Hematopoietic multipotent progenitor cell (in vitro differentiated cells): ENCODE measurements at regions not wholly inside any gene's neighbourhood (a gene's known extent, or its start where the extent isn't known, plus 50 kb on each side); places are given as distances from the start of the nearest gene placed in this dataset.
"Not testable (repeated sequence)": the region's sequence is repeated elsewhere in the genome, so short reads cannot be mapped to it uniquely, and the experiment has no call there.

Experiments
- DNase-seq, 3 donors: peaks; one replicate each; pipeline ENCODE4 v3.0.0-alpha.2; 2011 to 2015; ENCODE audit warnings: low read depth in 2 of 3, low spot score in 2 of 3

- DNase-seq, result not testable (repeated sequence)
Observed at GRCh38 chr7:65150105-65150504, 143.6 kb upstream of the ERV3-1 start.

GRCh38 chr7:65146118-65146914, 139.8 kb upstream of the ERV3-1 start:
- DNase-seq, result not testable (repeated sequence)

DNA sequence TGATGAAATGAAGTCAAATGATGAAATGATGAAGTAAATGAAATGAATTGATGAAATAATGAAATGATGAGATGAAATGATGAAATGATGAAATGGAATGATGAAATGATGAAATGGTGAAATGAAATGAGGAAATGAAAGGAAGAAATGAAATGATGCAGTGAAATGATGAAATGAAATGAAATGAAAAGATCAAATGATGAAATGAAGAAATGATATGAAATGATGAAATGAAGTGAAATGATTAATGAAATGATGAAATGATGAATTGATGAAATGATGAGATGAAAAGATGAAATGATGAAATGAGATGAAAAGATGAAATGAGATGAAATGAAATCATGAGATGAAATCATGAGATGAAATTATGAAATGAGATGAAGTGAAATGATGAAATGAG, 139.2 kb upstream of the ERV3-1 start:
- DNase-seq, result not testable (repeated sequence)

DNA sequence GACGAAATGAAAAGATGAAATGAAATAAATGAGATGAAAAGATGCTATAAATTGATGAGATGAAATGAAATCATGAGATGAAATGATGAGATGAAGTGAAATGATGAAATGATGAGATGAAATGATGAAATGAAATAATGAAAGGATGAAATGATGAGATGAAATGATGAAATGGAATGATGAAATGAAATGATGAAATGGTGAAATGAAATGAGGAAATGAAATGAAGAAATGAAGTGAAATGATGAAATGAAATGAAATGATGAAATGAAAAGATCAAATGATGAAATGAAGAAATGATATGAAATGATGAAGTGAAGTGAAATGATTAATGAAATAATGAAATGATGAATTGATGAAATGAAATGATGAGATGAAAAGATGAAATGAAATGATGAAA, 138.5 kb upstream of the ERV3-1 start:
- not testable (repeated sequence) for DNase-seq

DNA sequence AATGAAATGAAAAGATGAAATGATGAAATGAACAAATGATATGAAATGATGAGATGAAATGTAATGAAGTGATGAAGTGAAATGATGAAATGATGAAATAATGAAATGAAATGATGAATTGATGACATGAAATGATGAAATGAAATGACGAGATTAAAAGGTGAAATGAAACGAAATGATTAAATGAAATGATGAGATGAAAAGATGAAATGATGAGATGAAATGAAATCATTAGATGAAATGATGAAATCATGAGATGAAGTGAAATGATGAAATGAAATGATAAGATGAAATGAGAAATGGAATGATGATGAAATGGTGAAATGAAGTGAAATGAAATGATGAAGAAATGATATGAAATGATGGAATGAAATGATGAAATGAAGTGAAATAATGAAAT, 138.1 kb upstream of the ERV3-1 start:
- DNase-seq, result not testable (repeated sequence)

DNA sequence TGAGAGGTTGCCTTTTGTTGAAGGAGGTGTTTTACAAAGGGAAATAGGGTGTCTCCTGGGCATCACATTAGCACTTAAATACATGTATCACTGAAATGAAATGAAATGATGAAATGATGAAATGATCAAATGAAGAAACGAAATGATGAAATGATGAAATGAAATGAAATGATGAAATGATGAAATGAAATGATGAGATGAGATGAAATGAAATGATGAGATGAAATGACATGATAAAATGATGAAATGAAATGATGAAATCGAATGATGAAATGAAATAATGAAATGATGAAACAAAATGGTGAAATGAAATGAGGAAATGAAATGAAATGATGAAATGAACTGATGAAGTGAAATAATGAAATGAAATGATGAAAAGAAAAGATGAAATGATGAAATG, 137.6 kb upstream of the ERV3-1 start:
- not testable (repeated sequence) for DNase-seq

GRCh38 chr7:65141894-65142293, 135.4 kb upstream of the ERV3-1 start:
- DNase-seq, result not testable (repeated sequence)

DNA sequence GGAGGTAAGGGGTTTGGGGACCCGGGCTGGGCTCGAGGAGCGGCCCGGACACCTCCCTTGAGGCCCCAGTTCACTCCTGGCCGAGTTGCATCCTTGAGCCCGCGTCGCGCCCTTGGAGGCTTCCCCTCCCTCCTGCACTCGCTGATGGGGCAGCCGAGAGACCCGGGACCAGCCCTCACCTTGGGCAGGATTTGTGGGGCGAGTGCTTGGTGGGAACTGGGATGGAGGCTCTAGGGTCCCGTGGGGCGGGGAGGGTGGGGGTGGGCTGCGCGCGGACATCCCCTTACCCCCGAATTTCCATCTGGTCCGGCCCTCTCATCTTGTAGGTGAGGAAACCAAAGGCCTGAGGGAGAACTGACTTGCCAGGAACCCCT, 134.9 kb upstream of the ERV3-1 start:
- DNase-seq, result not testable (repeated sequence)

DNA sequence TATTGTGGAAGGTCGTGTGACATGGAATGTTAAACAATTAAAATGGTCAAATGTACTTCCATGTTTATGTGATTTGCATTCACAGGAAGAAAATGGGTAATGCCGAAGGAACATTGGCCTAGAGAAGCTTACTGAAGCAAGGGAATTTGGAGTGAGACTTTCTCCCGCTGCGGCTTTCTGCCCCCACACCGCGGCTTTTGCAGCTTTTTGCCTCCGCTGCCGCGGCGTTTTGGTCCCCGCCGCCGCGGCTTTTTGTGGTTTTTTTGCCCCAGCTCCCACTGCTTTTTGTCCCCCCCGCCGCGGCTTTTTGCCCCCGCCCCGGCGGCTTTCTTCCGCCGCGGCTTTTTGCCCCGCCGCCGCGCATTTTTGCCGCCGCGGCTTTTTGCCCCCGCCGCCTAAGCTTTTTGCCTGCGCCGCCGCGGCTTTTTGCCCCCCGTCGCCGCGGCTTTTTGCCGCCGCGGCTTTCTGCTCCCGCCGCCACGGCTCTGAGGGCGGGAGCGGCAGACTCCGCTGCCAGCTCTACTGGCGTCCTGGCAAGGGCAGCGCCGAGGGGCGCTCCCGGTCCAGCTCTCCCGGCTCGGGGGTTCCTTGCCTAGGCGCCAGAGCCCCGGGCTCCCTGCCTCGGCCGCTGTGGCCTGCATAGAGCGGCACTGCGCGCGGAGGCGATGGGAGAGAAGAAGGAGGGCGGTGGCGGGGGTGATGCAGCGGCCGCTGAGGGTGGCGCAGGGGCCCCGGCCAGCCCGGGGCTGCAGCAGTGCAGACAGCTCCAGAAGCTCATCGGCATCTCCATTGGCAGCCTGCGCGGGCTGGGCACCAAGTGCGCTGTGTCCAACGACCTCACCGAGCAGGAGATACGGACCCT, 134.3 kb upstream of the ERV3-1 start:
- not testable (repeated sequence) for DNase-seq

DNA sequence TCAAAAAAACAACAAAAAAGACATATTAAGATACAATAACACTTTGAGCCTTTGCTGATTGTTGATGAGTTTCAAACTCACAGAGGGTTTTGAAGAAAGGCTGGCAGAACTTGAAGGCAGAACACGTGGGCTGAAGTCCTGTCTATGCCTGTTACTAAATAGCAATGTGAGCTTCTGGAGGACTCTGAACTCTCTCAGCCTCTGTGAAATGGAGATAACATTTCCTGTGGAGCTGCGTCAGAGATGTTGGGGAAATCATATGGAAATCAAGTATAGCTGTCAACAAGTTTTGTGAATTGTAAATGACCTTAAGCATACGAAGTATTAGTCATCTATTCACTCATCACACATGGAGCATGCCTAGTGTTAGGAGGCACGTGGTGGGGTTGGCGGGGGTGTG, 130.4 kb upstream of the ERV3-1 start:
- not testable (repeated sequence) for DNase-seq

DNA sequence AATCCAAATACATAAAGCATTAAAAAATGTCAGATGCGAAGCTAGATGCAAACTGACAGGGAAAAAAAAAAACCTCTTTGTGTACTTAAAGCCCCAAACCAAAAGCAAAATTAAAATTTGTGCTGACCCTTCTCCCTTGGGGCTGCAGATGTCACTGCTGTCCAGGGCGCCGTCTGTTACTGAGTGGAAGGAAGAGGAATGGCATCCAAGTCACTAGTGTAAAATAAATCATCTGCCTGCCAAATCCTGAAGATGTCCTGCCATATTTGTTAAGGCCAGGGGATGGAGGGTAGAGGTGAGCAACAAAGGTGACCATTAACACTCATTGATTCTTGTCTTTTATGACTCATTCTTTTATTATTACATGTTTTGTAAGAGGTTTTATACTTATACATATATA, 126.6 kb upstream of the ERV3-1 start:
- not testable (repeated sequence) for DNase-seq

- DNase-seq, result not testable (repeated sequence)
Observed at GRCh38 chr7:65132256-65132655, 125.8 kb upstream of the ERV3-1 start.

- not testable (repeated sequence) for DNase-seq
Observed at GRCh38 chr7:65127364-65127763, 120.9 kb upstream of the ERV3-1 start.

DNA sequence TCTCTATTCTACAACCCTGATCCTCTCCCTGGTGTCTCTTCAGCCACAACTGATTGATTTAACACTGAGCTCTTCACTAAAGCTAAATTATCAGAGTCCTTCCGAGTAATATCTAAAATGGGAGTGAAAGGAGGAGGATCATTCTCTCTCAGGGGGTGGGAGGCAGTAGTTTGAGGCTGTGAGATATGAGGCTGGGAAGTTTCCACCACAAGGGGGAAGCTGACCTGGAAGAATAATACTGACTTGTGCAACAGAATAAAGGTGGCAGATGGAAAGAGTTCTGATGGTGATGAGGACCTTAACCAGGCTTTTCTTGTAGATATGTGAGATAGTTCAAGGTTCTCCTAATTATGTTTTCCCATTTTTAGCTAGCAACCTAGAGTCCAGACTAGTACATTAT, 118.1 kb upstream of the ERV3-1 start:
- DNase-seq, result not testable (repeated sequence)

GRCh38 chr7:65105650-65106203, 99.2 kb upstream of the ERV3-1 start:
- DNase-seq, result not testable (repeated sequence)

- DNase-seq, result not testable (repeated sequence)
Observed at GRCh38 chr7:65100499-65100898, 94.0 kb upstream of the ERV3-1 start.

GRCh38 chr7:65081669-65082055, 75.2 kb upstream of the ERV3-1 start:
- DNase-seq, result peak in 1 of 3 donors; percentile 0

- peak; percentile 82 to 96 (median 94) for DNase-seq
Observed at GRCh38 chr7:65080799-65081668, 74.5 kb upstream of the ERV3-1 start.

- DNase-seq, result not testable (repeated sequence)
Observed at GRCh38 chr7:65074959-65075358, 68.5 kb upstream of the ERV3-1 start.

DNA sequence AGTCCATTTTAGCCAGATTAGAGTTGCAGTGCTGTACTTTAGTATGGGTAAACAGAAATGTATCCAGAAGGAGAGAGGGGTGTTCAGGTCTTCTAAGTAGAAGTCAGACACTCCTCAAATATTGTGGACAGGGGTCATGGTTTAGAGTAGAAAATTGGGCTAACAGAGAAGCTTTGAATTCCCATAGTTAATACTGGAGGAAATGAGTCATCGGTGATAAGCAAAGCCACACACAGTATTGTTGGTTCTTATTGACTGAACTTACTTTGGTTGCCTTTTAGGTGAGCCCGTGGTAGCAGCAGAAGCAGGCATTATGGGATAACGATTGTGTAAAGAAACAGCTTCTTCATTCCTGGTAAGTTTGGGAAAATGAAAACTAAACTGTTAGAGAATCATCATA, 66.7 kb upstream of the ERV3-1 start:
- DNase-seq, result not testable (repeated sequence)
